Sigmoid colon (tissue), 4 donors: ENCODE measurements at regions not wholly inside any gene's neighbourhood (a gene's known extent, or its start where the extent isn't known, plus 50 kb on each side); places are given as distances from the start of the nearest gene placed in this dataset.

Source experiments
- CTCF ChIP-seq, 4 experiments: fragments of 450-650 bp in 3 of 4; fragments of 200-600 bp in 1 of 4; IDR thresholded peaks; one replicate each; pipeline ENCODE4 v1.5.1; 2016 to 2019; ENCODE audit warnings: antibody characterized with exemption in 4 of 4, mild to moderate bottlenecking in 3 of 4, moderate library complexity in 2 of 4
- EP300 ChIP-seq, 4 donors: sonication (generic); formaldehyde crosslinking; IDR thresholded peaks; one replicate each; pipeline ENCODE4 v1.6.1; 2017; ENCODE audit warnings: antibody characterized with exemption in 4 of 4
- POLR2A ChIP-seq, 2 donors: fragments of 450-650 bp; IDR thresholded peaks; one replicate each; pipeline ENCODE4 v1.6.1; 2016; ENCODE audit warnings: antibody characterized with exemption in 2 of 2, mild to moderate bottlenecking in 2 of 2, moderate library complexity in 2 of 2
- POLR2AphosphoS5 ChIP-seq, 4 donors: sonication (generic); formaldehyde crosslinking; IDR thresholded peaks; one replicate each; pipeline ENCODE4 v1.6.1; 2017; ENCODE audit warnings: antibody characterized with exemption in 4 of 4

GRCh38 chr2:128622955-128623620, 304.4 kb upstream of the HS6ST1 start:
- TF ChIP-seq CTCF (IDR thresholded peaks at IDR 0.05) (no peak), POLR2AphosphoS5 (IDR thresholded peaks at IDR 0.05) (no peak), EP300 (IDR thresholded peaks at IDR 0.05) (no peak), POLR2A (IDR thresholded peaks at IDR 0.05) (no peak)
